ENCODE measurements at regions not wholly inside any gene's neighbourhood (a gene's known extent, or its start where the extent isn't known, plus 50 kb on each side); places are given as distances from the start of the nearest gene placed in this dataset.

- H3K27me3 ChIP-seq (ENCODE audit: control insufficient read depth in 1 of 2, insufficient read depth in 2 of 2, low read length in 2 of 2): no peaks in the 10 kb centered on the region
- intact Hi-C loops (cut with micrococcal nuclease; ENCODE audit: unreplicated experiment): no loop called here
- BruUV-seq (replicated peaks): no TSS peak
Measured at GRCh38 chr1:90346757-90347156, 351.8 kb downstream of the ZNF326 start.

More at GRCh38 chr1:90346757-90347156, 351.8 kb downstream of the ZNF326 start:
- FAIRE-seq (no peak), DNase-seq (ENCODE audit: low spot score) (no peak), ATAC-seq (no peak)
- Histone ChIP-seq H3K4me1 (ENCODE audit: insufficient read depth, low read length) (no peaks in the 10 kb centered on the region), H3K36me3 (replicated peaks in 1 of 2; ENCODE audit: control insufficient read depth in 1 of 2, insufficient read depth in 2 of 2, low read length in 2 of 2) (no peaks in the 10 kb centered on the region), H3K79me2 (ENCODE audit: insufficient read depth, low read length) (no peaks in the 10 kb centered on the region), H3K9me3 (ENCODE audit: low read length) (peaks cover 19% of the 10 kb centered on the region), H3K27ac (ENCODE audit: extremely low read length, insufficient read depth, low read length) (no peak overlapping the region), H3K4me2 (ENCODE audit: low read depth, low read length) (no peak overlapping the region), H4K20me1 (ENCODE audit: insufficient read depth, low read length) (no peaks in the 10 kb centered on the region), H3K9ac (ENCODE audit: insufficient read depth, low read depth, low read length) (no peak overlapping the region), H2AFZ (ENCODE audit: low read length) (no peak overlapping the region), H3K4me3 (replicated peaks in 1 of 3; ENCODE audit: insufficient read depth in 1 of 3, low read depth in 2 of 3, low read length in 3 of 3) (no peak overlapping the region)
- CTCF ChIA-PET (ENCODE audit: low intra/inter-chr PET ratio, low total read pairs): no interaction called here
- in situ Hi-C loops (cut with HindIII; ENCODE audit: extremely low pct_ligation_motif_present, low pct_unique_long_range_greater_than_20kb): no loop called here
- TF ChIP-seq KLF15 (CRISPR knock-in tag; IDR thresholded peaks at IDR 0.05; ENCODE audit: borderline replicate concordance) (no peak), NBN (conservative IDR thresholded peaks at IDR 0.05) (no peak), ZNF513 (CRISPR knock-in tag; conservative IDR thresholded peaks at IDR 0.05) (no peak)
- TF ChIP-seq, protein P1, sequence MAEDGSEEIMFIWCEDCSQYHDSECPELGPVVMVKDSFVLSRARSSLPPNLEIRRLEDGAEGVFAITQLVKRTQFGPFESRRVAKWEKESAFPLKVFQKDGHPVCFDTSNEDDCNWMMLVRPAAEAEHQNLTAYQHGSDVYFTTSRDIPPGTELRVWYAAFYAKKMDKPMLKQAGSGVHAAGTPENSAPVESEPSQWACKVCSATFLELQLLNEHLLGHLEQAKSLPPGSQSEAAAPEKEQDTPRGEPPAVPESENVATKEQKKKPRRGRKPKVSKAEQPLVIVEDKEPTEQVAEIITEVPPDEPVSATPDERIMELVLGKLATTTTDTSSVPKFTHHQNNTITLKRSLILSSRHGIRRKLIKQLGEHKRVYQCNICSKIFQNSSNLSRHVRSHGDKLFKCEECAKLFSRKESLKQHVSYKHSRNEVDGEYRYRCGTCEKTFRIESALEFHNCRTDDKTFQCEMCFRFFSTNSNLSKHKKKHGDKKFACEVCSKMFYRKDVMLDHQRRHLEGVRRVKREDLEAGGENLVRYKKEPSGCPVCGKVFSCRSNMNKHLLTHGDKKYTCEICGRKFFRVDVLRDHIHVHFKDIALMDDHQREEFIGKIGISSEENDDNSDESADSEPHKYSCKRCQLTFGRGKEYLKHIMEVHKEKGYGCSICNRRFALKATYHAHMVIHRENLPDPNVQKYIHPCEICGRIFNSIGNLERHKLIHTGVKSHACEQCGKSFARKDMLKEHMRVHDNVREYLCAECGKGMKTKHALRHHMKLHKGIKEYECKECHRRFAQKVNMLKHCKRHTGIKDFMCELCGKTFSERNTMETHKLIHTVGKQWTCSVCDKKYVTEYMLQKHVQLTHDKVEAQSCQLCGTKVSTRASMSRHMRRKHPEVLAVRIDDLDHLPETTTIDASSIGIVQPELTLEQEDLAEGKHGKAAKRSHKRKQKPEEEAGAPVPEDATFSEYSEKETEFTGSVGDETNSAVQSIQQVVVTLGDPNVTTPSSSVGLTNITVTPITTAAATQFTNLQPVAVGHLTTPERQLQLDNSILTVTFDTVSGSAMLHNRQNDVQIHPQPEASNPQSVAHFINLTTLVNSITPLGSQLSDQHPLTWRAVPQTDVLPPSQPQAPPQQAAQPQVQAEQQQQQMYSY (CRISPR knock-in tag; IDR thresholded peaks at IDR 0.05): no peak
- WGBS (ENCODE audit: low lambda C conversion rate): 0% methylated on average over 2 of the region's 2 CpGs
- POLR2A ChIA-PET: no interaction called here

All from HepG2 (cell line).